Astrocyte of the hippocampus (primary cell): ENCODE measurements at regions not wholly inside any gene's neighbourhood (a gene's known extent, or its start where the extent isn't known, plus 50 kb on each side); places are given as distances from the start of the nearest gene placed in this dataset.

Source experiments
- DNase-seq: peaks from one replicate; pipeline ENCODE4 v3.0.0; 2011; ENCODE audit warnings: low read depth, low spot score

DNA sequence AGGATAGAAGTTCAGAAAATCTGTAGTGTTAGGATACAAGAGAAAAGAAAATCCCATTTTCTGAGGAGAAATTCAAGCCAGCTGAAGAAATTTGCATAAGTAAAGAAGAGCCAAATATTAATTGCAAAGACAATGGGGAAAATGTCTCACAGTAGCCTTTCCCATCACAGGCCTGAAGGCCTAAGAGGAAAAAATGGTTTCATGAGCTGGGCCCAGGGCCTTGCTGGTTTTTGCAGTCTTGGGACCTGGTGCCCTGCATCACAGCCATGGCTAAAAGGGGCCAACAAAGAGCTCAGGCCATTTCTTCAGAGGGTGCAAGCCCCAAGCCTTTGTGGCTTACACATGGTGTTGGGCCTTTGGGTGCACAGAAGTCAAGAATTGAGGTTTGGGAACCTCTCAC, 413.6 kb upstream of the CYRIA start:
- no peak for DNase-seq

DNA sequence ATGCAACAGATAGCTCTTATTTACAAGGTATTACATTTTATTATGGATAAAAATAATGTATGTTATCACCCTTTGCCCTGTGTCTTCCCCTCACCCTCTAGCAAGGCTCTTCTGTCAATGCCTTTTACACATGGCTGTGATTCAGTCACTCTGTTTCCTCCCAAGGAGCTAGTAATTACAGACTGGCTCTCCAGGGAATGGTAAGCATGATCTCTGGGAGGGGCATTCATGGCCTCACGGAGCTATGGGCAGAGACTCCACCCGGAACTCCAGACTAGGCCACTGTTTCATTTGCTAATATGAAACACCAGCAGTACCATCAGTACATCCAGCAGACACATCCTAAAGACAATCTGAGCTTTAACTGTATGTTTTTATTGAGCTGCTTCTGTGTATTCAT, 410.9 kb upstream of the CYRIA start:
- no peak for DNase-seq

DNA sequence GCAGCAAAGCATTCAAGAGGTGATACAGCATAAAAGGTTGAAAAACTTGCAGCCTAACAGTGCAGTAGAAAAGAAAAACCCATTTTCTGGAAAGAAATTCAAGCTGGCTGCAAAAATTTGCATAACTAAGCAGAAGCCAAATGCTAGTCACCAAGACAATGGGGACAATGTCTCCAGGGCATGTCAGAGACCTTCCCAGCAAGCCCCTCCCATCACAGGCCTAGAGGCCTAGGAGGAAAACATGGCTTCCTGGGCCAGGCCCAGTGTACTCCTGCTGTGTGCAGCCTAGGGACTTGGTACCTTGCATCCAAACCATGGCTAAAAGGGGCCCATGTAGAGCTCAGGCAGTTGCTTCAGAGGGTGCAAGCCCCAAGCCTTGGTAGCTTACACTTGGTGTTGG, 405.1 kb upstream of the CYRIA start:
- DNase-seq: no peak

DNA sequence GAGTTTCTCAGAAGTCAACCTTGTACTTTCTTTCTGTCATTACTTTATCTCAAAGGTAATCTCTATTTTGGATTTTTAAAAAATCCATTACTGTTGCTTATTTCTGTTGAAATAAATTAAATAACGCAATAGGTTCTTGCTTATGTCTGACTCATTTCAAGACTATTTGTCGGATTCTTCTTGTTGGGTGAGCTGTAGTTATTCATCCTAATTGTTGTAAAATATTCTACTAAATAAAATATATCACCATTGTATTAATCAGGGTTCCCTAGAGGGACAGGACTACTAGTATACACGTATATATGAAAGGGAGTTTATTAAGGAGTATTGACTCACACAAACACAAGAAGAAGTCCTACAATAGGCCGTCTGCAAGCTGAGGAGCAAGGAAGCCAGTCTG, 403.9 kb upstream of the CYRIA start:
- no peak for DNase-seq

DNA sequence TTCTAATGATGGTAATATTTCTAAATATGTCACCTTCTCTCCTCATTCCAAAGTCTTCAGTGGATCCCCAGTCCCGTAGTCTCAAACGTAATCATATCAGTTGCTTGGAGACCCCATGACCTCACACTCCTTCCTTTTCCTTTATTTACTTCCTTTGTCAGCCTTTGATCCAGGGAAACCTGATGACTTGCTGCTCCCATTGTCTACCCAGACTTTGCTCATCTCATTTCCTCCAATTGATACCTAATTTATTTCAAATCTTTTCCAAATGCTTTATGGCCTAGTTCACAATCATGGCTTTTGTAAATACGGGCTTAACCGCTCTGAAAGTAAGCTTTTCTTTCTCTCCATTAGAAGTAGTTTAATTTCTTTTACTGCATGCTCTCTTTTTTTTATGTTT, 402.4 kb upstream of the CYRIA start:
- no peak for DNase-seq

DNA sequence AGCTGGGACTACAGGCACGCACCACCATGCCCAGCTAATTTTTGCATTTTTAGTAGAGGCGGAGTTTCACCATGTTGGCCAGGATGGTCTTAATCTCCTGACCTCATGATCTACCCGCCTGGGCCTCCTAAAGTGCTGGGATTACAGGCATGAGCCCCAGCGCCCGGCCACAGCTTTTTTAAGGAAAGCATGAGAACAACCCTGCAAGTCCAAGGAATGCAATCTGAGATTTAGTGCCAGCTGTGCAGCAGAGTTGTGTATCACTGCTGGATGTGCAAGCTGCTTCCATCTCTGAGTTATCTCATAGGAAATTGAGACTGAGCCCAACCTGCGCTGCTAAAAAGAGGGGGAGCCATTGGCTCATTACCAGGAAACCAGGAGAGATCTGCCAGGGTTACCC, 399.9 kb upstream of the CYRIA start:
- no peak for DNase-seq

DNA sequence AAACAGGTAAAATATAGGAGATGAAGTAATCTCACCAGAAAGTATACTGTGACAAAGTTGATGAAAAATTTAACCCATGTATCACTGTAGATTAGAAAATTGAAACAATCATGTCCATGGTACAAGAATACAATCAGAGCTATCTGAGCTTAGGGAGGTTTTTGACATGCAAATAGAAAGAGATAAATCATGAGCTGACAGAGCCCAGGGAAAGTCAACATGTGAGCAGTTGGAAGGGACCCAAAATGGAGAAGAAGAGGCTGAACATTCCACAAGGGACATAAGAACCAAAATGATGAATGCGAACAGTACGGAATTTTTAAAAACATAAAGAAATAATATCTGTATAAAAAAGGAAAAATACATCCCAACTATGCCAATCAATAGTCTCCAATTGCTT, 395.4 kb upstream of the CYRIA start:
- DNase-seq: no peak

DNA sequence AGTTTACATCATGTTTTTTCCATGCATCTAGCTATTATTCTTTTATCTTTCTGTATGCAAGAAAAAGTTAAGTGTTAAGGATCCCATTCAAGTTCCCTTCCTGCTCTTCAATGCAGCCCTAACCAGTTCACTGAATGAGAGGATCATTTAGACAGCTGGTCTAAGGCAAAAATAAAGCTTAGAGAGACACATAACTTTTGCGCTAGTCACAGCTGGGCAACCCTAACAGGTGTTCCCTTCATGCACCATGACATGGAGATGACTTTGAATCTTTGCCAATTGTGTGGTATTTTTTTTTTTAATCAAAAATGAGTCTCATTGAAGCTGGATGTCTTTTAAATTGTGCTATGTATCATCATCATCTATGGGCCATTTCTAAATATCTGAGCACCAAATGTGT, 393.8 kb upstream of the CYRIA start:
- no peak for DNase-seq

DNA sequence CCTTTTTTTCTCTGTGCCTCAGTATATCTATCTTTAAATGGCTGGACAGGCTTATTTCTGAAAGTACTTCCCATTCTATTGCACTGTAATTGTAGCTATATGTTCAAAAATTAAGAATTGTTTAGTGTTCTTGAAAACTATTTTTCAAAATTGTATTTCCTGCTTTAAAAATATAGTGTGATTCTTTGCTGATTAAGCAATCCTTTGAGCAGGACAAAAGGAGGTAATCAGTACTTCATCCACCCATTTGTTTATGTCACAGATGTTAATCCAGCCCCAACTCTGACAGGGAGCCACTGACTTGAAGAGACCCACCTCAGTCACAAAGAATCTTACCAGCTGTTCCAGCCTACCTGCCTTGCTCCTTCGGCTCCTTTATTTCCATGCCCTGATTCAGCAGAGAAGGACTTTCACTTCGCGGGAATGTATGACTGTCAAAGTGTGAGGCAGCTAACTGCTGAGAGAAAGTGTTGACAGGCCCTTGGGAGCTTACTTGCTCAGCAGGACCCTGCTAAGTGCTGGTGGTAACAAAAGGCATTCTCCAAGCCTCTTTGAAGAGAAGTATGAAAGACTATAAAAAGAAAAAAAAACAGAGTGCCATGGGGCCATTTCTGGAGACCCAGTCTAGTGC, 393.3 kb upstream of the CYRIA start:
- DNase-seq: peak; percentile 12

DNA sequence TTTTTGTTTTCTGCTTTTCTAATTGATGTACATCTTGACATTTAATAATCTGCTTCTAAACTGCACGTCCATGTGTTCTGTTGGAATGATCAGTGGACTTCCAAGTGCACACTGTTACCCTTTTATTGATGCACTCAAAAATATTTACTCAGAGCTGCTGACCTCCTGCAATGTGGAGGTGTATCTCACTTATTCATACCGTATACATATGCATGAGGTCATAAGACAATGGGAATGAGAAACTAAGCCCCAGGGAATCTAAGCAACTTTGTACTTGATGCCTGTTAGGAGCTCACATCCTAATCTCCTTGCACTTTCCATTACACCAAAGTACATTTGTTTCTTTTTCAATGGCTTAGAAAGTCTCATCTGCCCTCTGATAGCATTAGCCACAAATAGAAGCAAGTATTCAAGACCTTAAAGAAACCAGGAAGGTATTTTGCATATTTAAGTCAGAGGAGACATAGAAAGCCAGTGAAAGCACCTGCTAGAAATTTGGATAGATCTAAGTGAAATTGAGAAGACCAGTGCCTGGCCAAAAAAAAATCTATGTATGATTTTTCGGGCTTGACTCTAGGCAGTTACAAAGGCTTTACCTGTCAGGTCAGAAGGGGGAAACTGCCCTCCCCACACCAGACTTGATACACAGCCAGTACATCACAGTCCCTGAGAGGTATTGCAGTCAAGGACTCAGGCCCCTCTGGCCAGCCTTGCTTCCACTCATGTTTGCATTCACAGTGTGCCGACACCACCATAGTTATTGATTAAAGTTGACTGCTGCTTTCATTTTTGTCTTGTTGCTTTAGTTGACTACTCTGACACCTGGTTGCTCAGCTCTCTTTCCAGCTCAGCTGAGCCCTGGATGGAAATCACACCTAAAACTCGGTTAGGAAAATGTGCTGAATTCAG, 391.7 kb upstream of the CYRIA start:
- DNase-seq: no peak

DNA sequence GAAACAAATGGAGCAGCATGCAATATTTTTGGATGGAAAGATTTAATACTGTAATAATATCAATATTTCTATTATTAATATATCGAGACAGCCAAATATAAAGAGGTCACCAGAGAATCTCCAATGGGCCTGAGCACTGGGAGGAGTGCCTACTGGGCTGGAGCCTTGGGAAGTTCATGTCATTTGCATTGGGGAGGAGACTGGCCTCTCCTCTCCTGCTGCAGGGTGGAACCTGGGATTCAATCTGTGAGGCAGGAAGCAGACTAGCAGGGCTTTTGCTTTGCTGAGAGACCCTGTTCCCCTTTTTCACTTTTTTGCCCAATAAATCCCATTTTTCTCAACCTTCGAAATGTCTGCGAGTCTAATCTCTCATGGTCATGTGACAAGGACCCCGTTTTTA, 390.6 kb upstream of the CYRIA start:
- no peak for DNase-seq

DNA sequence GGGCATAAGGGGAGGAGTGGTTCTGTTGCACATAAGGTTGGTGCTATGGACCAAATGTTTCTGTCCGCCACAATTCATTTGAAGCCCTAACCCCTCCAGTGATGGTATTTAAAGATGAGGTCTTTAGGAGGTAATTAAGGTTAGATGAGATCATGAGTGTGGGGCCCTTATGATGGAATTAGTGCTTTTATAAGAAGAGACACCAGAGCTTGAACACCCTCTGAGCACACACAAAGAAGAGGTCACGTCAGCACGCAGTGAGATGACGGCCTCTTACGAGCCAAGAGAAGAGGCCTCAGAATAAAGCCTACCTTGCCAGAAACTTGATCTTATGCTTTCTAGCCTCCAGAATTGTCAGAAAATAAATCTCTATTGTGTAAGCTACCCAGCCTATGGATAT, 386.4 kb upstream of the CYRIA start:
- no peak for DNase-seq

DNA sequence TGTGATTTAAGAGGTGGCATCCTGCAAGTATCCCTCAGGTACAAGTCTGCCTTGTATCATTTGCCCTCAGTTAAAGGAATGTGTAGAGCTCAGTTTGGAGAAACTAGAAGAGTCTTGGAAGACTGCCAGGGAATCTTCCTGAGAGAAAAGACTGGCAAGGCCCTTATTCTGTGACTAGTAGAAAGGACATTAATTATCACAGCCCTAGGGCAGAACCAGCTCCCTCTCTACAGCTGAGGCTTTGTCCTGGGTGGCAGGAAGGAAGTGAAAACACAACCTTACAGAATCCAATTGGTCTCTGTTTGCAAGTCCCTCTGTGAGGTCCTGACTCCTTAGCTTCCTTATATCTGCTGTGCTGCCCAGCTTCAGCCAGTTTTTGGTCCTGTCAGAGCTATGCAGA, 385.9 kb upstream of the CYRIA start:
- no peak for DNase-seq

DNA sequence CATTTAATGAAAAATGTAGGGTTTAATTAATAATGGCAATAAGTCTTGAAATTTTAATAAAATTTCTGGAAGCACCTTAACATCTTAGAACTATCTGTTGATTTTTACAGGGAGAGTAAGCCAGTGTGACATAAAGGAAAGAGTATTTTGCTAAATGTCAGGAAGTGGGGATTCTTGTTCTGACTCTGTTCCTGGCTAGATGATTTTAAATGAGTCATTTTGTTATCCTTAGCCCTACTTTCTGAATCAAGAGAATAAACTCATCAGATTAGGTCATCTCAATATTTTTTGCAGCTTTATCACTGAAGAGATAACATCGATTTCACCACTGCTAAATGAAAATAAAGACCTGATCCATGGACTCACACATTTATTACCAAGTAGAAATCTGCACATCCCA, 377.5 kb upstream of the CYRIA start:
- DNase-seq: peak; percentile 10

DNA sequence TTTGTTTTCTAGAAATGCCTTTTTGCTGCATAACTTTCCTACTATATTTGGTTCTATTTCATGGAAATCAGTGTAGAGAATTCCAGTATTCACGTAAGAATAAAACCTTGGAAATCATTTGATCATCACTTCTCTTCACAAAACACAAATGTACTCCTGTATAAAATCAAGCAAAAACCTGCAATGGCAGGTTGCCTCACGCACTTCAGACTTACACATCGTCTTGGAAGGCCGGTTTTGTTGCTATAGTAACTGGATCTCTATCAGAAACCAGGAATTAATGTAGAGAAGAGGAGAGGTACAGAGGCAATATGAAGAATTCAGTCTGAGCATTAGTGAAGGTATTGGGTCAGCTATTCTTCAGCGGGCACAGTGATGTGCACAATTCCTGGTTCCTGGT, 370.7 kb upstream of the CYRIA start:
- no peak for DNase-seq

DNA sequence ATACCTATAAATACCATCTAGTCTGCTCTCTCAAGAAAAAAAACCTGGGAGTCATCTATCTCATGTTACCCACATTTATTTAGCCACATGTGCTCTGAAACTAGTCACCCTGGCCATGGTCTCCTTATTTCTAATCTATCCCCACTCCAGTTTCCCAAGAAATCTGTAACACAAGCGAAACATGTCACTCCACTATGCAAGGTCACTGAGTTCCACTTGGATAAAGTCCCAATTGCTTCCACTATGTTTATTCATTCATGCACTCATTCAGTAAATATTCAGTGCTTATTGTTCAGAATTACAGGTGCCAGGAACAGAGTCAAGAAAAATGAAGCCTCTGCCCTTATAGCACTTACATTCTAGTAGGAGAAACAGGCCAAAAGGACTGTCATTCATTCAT, 369.4 kb upstream of the CYRIA start:
- peak; percentile 53 for DNase-seq

DNA sequence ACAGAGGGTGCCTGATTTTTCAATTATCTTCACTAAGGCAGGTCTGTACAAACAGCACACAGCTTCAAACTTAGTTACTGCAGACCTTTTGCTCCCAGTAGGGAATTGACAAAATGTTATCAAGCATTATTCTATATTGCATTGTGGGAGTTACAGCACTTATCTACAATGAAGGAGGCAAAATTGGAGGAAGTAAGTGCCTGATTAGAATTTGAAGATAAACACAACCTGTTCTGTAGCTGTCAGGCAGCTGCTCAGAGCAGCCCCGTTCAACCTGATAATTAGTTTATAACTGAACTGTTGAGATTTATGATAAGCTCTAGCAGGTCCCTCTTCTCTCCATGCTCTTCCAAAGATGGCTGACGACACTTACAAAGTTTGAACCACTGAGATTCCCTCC, 364.4 kb upstream of the CYRIA start:
- DNase-seq: no peak

DNA sequence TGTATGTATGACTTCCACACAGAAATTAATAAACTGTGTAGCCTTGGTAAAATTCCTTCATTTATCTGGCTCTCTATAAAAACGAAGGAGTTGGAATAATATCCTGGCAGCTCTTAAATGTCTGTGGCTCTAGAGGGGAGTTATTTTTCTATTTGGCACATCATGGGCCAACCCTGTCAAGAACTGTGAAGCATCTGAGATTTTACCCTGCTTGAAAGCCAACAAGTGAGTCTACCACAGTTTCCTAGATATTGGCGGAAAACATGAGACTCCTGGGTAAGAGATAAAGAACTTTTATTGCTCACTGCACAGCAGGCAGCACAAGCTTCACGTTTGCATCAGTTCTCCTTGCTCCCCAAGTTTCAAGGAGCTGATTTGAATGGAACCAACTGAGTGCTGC, 346.7 kb upstream of the CYRIA start:
- DNase-seq: no peak

DNA sequence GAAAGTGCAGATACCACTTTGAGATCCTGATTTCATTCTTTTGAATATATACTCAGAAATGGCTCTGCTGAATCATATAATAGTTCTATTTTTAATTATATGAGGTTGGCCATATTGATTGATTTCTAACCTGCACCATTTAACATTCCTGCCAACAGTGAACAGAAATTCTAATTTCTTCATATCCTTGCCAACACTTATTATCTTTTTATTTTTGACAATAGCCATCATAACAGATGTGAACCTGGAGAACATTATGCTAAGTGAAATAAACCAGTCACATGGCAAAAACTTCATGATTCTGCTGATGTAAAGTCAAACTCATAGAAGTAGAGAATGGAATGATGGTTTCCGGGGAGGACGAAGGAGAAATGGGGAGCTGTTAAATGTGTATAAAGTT, 344.5 kb upstream of the CYRIA start:
- DNase-seq: no peak

DNA sequence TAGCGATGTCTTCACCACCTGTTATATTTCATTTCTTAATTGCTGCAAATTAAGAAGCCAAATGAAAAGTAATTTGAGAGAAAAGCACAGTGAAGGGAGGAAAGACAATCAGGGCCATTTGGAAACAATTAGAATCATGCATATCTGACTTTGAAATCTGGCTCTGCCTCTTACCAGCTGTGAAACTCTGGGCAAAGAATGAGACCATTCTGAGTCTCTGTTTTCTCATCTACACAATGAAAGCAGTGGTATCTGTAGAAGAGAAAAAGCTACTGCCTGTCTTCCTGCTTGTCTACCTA, 334.5 kb upstream of the CYRIA start:
- DNase-seq: no peak

DNA sequence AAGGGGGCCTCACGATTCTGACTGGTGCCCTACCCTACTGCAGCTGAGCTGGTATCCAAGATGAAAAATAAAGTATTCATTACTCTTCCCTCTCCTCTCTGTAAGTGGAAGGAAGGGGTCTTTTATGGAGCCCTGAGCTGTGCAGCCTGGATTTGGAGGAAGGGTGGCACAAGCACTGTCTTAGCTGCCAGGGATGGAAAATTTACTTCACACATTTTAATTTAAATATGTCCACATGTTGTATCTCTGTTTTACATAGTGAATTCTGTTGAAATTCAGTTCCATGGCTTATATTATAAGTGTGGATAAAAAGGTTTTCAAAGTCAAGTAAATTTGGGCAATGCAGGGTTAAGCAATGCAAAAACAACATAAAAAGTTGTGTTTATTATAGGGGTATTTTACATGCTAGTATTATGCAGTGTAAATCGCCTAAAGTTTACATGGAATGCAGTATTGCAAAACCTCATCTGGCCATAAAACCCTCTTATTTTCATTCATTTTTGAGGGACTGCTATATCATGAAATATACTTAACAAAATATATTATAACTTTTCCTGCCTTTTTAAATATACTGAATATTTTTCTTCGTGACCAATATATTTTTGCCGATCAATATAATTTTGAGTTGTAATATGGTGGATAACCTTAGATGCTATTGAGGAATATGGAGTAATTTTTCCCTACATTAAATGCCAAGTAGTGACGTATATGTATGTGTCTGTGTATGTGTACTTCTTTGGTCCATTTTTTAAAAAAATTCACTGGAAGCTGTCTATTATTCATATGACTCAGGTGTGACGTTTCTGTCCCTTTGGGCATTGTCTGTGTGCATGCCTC, 333.9 kb upstream of the CYRIA start:
- DNase-seq: no peak

DNA sequence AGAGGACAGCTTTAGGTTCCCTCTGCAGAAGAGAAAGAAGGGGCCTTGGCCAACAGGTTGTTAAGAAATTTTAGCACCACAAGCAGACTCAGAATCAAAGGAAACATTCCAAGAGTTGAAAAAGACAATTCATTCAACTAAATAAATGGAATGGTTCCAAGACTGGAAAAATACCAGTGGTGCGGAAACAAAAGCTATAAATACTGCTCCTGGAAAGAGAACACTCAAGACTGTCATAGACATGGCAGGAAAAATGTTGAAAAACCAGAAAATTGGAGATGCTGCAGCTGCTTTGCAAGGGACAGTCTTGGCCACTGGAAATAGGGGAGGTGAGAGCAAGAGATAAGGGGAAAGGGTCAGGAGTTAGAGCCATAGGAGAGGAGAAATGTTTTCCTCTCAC, 312.7 kb upstream of the CYRIA start:
- peak; percentile 63 for DNase-seq

DNA sequence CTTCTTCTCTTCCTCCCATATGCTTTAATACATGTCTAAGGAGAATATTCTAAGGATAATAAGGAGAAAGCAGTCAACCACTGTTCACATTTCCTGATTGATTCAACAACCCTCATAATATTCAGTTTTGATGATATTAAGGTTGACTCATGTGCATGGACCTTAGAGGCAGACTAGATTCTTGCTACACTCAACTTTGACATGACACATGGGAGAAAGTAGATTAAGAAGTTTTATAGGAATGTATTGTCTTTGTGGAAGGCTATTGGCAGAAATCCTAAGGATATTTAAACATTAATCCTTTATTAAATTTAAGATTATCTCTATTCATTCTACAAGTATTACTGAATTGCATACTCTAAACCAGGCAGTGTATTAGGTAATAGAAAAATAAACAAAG, 309.1 kb upstream of the CYRIA start:
- no peak for DNase-seq
